Tibial nerve (tissue), 4 donors: ENCODE measurements at regions not wholly inside any gene's neighbourhood (a gene's known extent, or its start where the extent isn't known, plus 50 kb on each side); places are given as distances from the start of the nearest gene placed in this dataset.

Source experiments
- EP300 ChIP-seq, 2 donors: sonication (generic); formaldehyde crosslinking; IDR thresholded peaks; one replicate each; pipeline ENCODE4 v1.6.1; 2017; ENCODE audit warnings: antibody characterized with exemption in 2 of 2, mild to moderate bottlenecking in 1 of 2
- POLR2A ChIP-seq, 2 donors: fragments of 450-650 bp; IDR thresholded peaks; one replicate each; pipeline ENCODE4 v1.6.1; 2017; ENCODE audit warnings: antibody characterized with exemption in 2 of 2, mild to moderate bottlenecking in 2 of 2, moderate library complexity in 2 of 2
- TF ChIP-seq, protein P1 (sequence below), 5 experiments: fragments of 200-600 bp in 3 of 5; fragments of 450-650 bp in 2 of 5; sonication (generic) in 3 of 5; IDR thresholded peaks; one replicate each; pipeline ENCODE4 v1.5.1; 2016 to 2019; ENCODE audit warnings: antibody characterized with exemption in 5 of 5, mild to moderate bottlenecking in 3 of 5, moderate library complexity in 2 of 5

DNA sequence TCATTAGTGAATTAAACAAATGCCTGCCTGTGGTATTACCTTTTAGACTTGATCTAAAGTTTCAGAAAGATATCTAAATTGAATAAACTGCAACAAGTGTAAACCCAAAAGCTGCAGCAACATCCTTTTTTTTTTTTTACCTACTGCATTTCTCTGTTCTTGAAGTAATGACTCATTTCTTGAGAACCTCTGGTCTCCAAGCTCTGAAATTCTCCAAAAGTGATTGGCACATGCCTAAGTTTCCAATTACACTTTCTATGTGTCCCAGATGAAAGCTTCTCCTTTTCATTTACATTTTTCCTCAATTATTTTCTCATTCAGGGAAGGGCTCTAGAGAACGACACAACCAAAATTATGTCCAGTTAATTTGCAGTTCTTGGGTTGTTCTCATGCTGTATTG is 435.2 kb upstream of the DCN start:
- TF ChIP-seq POLR2A (IDR thresholded peaks at IDR 0.05) (no peak), EP300 (IDR thresholded peaks at IDR 0.05) (no peak)
- TF ChIP-seq, protein P1, sequence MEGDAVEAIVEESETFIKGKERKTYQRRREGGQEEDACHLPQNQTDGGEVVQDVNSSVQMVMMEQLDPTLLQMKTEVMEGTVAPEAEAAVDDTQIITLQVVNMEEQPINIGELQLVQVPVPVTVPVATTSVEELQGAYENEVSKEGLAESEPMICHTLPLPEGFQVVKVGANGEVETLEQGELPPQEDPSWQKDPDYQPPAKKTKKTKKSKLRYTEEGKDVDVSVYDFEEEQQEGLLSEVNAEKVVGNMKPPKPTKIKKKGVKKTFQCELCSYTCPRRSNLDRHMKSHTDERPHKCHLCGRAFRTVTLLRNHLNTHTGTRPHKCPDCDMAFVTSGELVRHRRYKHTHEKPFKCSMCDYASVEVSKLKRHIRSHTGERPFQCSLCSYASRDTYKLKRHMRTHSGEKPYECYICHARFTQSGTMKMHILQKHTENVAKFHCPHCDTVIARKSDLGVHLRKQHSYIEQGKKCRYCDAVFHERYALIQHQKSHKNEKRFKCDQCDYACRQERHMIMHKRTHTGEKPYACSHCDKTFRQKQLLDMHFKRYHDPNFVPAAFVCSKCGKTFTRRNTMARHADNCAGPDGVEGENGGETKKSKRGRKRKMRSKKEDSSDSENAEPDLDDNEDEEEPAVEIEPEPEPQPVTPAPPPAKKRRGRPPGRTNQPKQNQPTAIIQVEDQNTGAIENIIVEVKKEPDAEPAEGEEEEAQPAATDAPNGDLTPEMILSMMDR (IDR thresholded peaks at IDR 0.05), result no peak
